ENCODE measurements at regions not wholly inside any gene's neighbourhood (a gene's known extent, or its start where the extent isn't known, plus 50 kb on each side); places are given as distances from the start of the nearest gene placed in this dataset.
"Not testable (repeated sequence)": the region's sequence is repeated elsewhere in the genome, so short reads cannot be mapped to it uniquely, and the experiment has no call there.

DNA sequence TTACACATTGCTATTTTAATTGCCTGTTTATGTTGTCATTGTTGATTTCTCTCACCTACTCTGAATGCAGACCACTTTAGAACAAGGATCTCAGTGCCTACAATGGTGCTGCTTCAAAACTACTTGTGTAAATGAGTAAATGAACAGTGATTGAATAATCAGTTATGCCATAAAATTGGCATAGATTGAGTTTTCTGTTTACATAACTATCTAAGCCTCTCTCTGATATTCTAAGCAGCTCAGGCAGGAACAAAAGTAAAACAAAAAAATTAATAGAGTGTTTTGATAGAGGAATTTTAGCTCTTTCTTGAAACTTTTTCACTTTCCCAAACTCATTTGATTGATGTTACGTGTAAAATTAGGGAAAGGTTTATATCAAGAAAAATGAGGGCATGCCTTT, 232.3 kb upstream of the KITLG start:
- no peaks in the 10 kb centered on the region for H3K27me3 ChIP-seq (ENCODE audit: control insufficient read depth, extremely low read depth, insufficient read depth, low read length)
- H4K20me1 ChIP-seq (ENCODE audit: control insufficient read depth, extremely low read depth, insufficient read depth, low read length) = no peaks in the 10 kb centered on the region
- no peak overlapping the region for H3K27ac ChIP-seq (ENCODE audit: control insufficient read depth, insufficient read depth, low read length)
- FAIRE-seq (no peak), DNase-seq (ENCODE audit: low read depth, low spot score) (no peak)
- no peak overlapping the region for H2AFZ ChIP-seq (ENCODE audit: control insufficient read depth, low read length)
- H3K9me3 ChIP-seq (ENCODE audit: control insufficient read depth, low read depth, low read length) = no peaks in the 10 kb centered on the region
- TF ChIP-seq EZH2 (IDR thresholded peaks at IDR 0.05; ENCODE audit: low read length) = no peak
- TF ChIP-seq CTCF (optimal IDR thresholded peaks at IDR 0.05 in 1 of 3, IDR thresholded peaks at IDR 0.05 in 1 of 3, conservative IDR thresholded peaks at IDR 0.05 in 1 of 3; ENCODE audit: extremely low read depth in 1 of 3, insufficient read depth in 2 of 3, low read length in 3 of 3) = no peak
- H3K79me2 ChIP-seq (ENCODE audit: control insufficient read depth, insufficient read depth, low read length) = no peaks in the 10 kb centered on the region
- H3K4me2 ChIP-seq (ENCODE audit: control insufficient read depth, extremely low read depth, insufficient read depth, low read depth, low read length) = no peak overlapping the region
- H3K36me3 ChIP-seq (ENCODE audit: control insufficient read depth in 2 of 2, extremely low read depth in 1 of 2, insufficient read depth in 2 of 2, low read length in 2 of 2) = no peaks in the 10 kb centered on the region
- H3K9ac ChIP-seq (ENCODE audit: control insufficient read depth, extremely low read depth, insufficient read depth, low read length) = no peak overlapping the region
- no peaks in the 10 kb centered on the region for H3K9me1 ChIP-seq (ENCODE audit: control insufficient read depth, extremely low read depth, insufficient read depth, low read length)
- H3K4me3 ChIP-seq (ENCODE audit: control insufficient read depth in 2 of 3, extremely low read depth in 1 of 3, insufficient read depth in 2 of 3, low read depth in 1 of 3, low read length in 3 of 3) = no peak overlapping the region
- dilution Hi-C loops (cut with MboI; ENCODE audit: extremely low pct_ligation_motif_present, low sequenced_read_pairs) = no loop called here
- peaks cover 8% of the 10 kb centered on the region for H3K4me1 ChIP-seq (ENCODE audit: control insufficient read depth, extremely low read depth, insufficient read depth, low read length)

- no peak overlapping the region for H3K9ac ChIP-seq (ENCODE audit: control insufficient read depth, extremely low read depth, insufficient read depth, low read length)
- no peaks in the 10 kb centered on the region for H3K79me2 ChIP-seq (ENCODE audit: control insufficient read depth, insufficient read depth, low read length)
- TF ChIP-seq EZH2 (IDR thresholded peaks at IDR 0.05; ENCODE audit: low read length) (no peak), CTCF (optimal IDR thresholded peaks at IDR 0.05 in 1 of 3, IDR thresholded peaks at IDR 0.05 in 1 of 3, conservative IDR thresholded peaks at IDR 0.05 in 1 of 3; ENCODE audit: extremely low read depth in 1 of 3, insufficient read depth in 2 of 3, low read length in 3 of 3) (no peak)
- no peaks in the 10 kb centered on the region for H3K4me1 ChIP-seq (ENCODE audit: control insufficient read depth, extremely low read depth, insufficient read depth, low read length)
- no peaks in the 10 kb centered on the region for H3K9me3 ChIP-seq (ENCODE audit: control insufficient read depth, low read depth, low read length)
- dilution Hi-C loops (cut with MboI; ENCODE audit: extremely low pct_ligation_motif_present, low sequenced_read_pairs) = no loop called here
- H3K4me2 ChIP-seq (ENCODE audit: control insufficient read depth, extremely low read depth, insufficient read depth, low read depth, low read length) = no peak overlapping the region
- H3K27ac ChIP-seq (ENCODE audit: control insufficient read depth, insufficient read depth, low read length) = no peak overlapping the region
- H3K9me1 ChIP-seq (ENCODE audit: control insufficient read depth, extremely low read depth, insufficient read depth, low read length) = no peaks in the 10 kb centered on the region
- no peaks in the 10 kb centered on the region for H3K27me3 ChIP-seq (ENCODE audit: control insufficient read depth, extremely low read depth, insufficient read depth, low read length)
- no peak overlapping the region for H3K4me3 ChIP-seq (ENCODE audit: control insufficient read depth in 2 of 3, extremely low read depth in 1 of 3, insufficient read depth in 2 of 3, low read depth in 1 of 3, low read length in 3 of 3)
- FAIRE-seq (no peak), DNase-seq (ENCODE audit: low read depth, low spot score) (no peak)
- H4K20me1 ChIP-seq (ENCODE audit: control insufficient read depth, extremely low read depth, insufficient read depth, low read length) = no peaks in the 10 kb centered on the region
- no peak overlapping the region for H2AFZ ChIP-seq (ENCODE audit: control insufficient read depth, low read length)
- no peaks in the 10 kb centered on the region for H3K36me3 ChIP-seq (ENCODE audit: control insufficient read depth in 2 of 2, extremely low read depth in 1 of 2, insufficient read depth in 2 of 2, low read length in 2 of 2)
Measured at GRCh38 chr12:88810806-88811205, 230.5 kb upstream of the KITLG start.

DNA sequence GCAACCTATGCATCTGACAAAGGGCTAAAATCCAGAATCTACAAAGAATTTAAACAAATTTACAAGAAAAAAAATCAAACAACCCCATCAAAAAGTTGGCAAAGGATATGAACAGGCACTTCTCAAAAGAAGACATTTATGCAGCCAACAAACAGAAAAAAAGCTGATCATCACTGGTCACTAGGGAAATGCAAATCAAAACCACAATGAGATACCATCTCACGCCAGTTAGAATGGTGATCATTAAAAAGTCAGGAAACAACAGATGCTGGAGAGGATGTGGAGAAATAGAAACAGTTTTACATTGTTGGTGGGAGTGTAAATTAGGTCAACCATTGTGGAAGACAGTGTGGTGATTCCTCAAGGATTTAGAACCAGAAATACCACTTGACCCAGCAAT, 229.6 kb upstream of the KITLG start:
- H3K9ac ChIP-seq (ENCODE audit: control insufficient read depth, extremely low read depth, insufficient read depth, low read length); H3K9me1 ChIP-seq (ENCODE audit: control insufficient read depth, extremely low read depth, insufficient read depth, low read length); H3K27me3 ChIP-seq (ENCODE audit: control insufficient read depth, extremely low read depth, insufficient read depth, low read length); H3K36me3 ChIP-seq (ENCODE audit: control insufficient read depth in 2 of 2, extremely low read depth in 1 of 2, insufficient read depth in 2 of 2, low read length in 2 of 2); H2AFZ ChIP-seq (ENCODE audit: control insufficient read depth, low read length); H4K20me1 ChIP-seq (ENCODE audit: control insufficient read depth, extremely low read depth, insufficient read depth, low read length); DNase-seq (ENCODE audit: low read depth, low spot score); H3K4me3 ChIP-seq (ENCODE audit: control insufficient read depth in 2 of 3, extremely low read depth in 1 of 3, insufficient read depth in 2 of 3, low read depth in 1 of 3, low read length in 3 of 3); H3K79me2 ChIP-seq (ENCODE audit: control insufficient read depth, insufficient read depth, low read length); dilution Hi-C loops (cut with MboI; ENCODE audit: extremely low pct_ligation_motif_present, low sequenced_read_pairs); H3K27ac ChIP-seq (ENCODE audit: control insufficient read depth, insufficient read depth, low read length); FAIRE-seq; H3K4me2 ChIP-seq (ENCODE audit: control insufficient read depth, extremely low read depth, insufficient read depth, low read depth, low read length); H3K9me3 ChIP-seq (ENCODE audit: control insufficient read depth, low read depth, low read length); H3K4me1 ChIP-seq (ENCODE audit: control insufficient read depth, extremely low read depth, insufficient read depth, low read length): not testable (repeated sequence)
